GM21423 (cell line): ENCODE measurements at regions not wholly inside any gene's neighbourhood (a gene's known extent, or its start where the extent isn't known, plus 50 kb on each side); places are given as distances from the start of the nearest gene placed in this dataset.

Source experiments
- ATAC-seq: cut with Tn5 transposase; IDR thresholded peaks from one replicate; pipeline ENCODE4 v1.9.1; 2021; ENCODE audit warnings: mild to moderate bottlenecking, moderate library complexity; ENCODE audit not compliant: unreplicated experiment

GRCh38 chr10:29857843-29858701 is 201.3 kb downstream of the JCAD start:
- ATAC-seq, result no peak

- ATAC-seq, result no peak
These were observed 203.1 kb downstream of the JCAD start for GRCh38 chr10:29856295-29856694.

- ATAC-seq, result no peak
These were observed 205.5 kb downstream of the JCAD start for GRCh38 chr10:29853913-29854312.

GRCh38 chr10:29851241-29851640 is 208.1 kb downstream of the JCAD start:
- ATAC-seq, result no peak

- ATAC-seq, result no peak
These were observed 209.0 kb downstream of the JCAD start for GRCh38 chr10:29850371-29850770.

GRCh38 chr10:29849886-29850285 is 209.5 kb downstream of the JCAD start:
- no peak for ATAC-seq

- ATAC-seq, result no peak
These were observed 210.1 kb downstream of the JCAD start for GRCh38 chr10:29849126-29849833.

- no peak for ATAC-seq
These were observed 212.1 kb upstream of the SVIL start for GRCh38 chr10:29846881-29847280.

GRCh38 chr10:29845166-29845565 is 210.4 kb upstream of the SVIL start:
- no peak for ATAC-seq

GRCh38 chr10:29843143-29843542 is 208.4 kb upstream of the SVIL start:
- ATAC-seq, result no peak

GRCh38 chr10:29841724-29842649 is 207.2 kb upstream of the SVIL start:
- no peak for ATAC-seq

- no peak for ATAC-seq
These were observed 205.9 kb upstream of the SVIL start for GRCh38 chr10:29840516-29841276.

- ATAC-seq, result no peak
These were observed 205.2 kb upstream of the SVIL start for GRCh38 chr10:29839826-29840515.

- ATAC-seq, result no peak
These were observed 203.8 kb upstream of the SVIL start for GRCh38 chr10:29838539-29838938.

- ATAC-seq, result no peak
These were observed 202.8 kb upstream of the SVIL start for GRCh38 chr10:29837586-29837985.

GRCh38 chr10:29836396-29836795 is 201.6 kb upstream of the SVIL start:
- ATAC-seq, result no peak

- no peak for ATAC-seq
These were observed 200.3 kb upstream of the SVIL start for GRCh38 chr10:29835055-29835454.

GRCh38 chr10:29830531-29831512 is 196.1 kb upstream of the SVIL start:
- no peak for ATAC-seq

GRCh38 chr10:29829776-29830175 is 195.0 kb upstream of the SVIL start:
- ATAC-seq, result no peak
